HG02623 (cell line): ENCODE measurements at regions not wholly inside any gene's neighbourhood (a gene's known extent, or its start where the extent isn't known, plus 50 kb on each side); places are given as distances from the start of the nearest gene placed in this dataset.
"Not testable (repeated sequence)": the region's sequence is repeated elsewhere in the genome, so short reads cannot be mapped to it uniquely, and the experiment has no call there.

Source experiments
- ATAC-seq: cut with Tn5 transposase; IDR thresholded peaks from one replicate; pipeline ENCODE4 v1.9.1; 2021; ENCODE audit warnings: moderate library complexity; ENCODE audit not compliant: unreplicated experiment

- no peak for ATAC-seq
Measured at GRCh38 chr7:124177891-124178290, 145.0 kb upstream of the TMEM229A start.

- ATAC-seq = not testable (repeated sequence)
Measured at GRCh38 chr7:124171812-124172211, 138.9 kb upstream of the TMEM229A start.

- ATAC-seq = no peak
Measured at GRCh38 chr7:124171068-124171467, 138.2 kb upstream of the TMEM229A start.

- no peak for ATAC-seq
Measured at GRCh38 chr7:124168616-124169015, 135.7 kb upstream of the TMEM229A start.

- no peak for ATAC-seq
Measured at GRCh38 chr7:124162667-124163066, 129.8 kb upstream of the TMEM229A start.

GRCh38 chr7:124155432-124156022 is 122.7 kb upstream of the TMEM229A start:
- no peak for ATAC-seq

GRCh38 chr7:124152859-124153692 is 120.2 kb upstream of the TMEM229A start:
- no peak for ATAC-seq

- no peak for ATAC-seq
Measured at GRCh38 chr7:124137664-124138063, 104.8 kb upstream of the TMEM229A start.

GRCh38 chr7:124124201-124124600 is 91.3 kb upstream of the TMEM229A start:
- ATAC-seq = no peak

GRCh38 chr7:124120911-124121310 is 88.0 kb upstream of the TMEM229A start:
- no peak for ATAC-seq

GRCh38 chr7:124113045-124113444 is 80.2 kb upstream of the TMEM229A start:
- ATAC-seq = no peak

- no peak for ATAC-seq
Measured at GRCh38 chr7:124106575-124106974, 73.7 kb upstream of the TMEM229A start.

- ATAC-seq = no peak
Measured at GRCh38 chr7:124101173-124101768, 68.4 kb upstream of the TMEM229A start.

GRCh38 chr7:124100190-124100589 is 67.3 kb upstream of the TMEM229A start:
- no peak for ATAC-seq

- not testable (repeated sequence) for ATAC-seq
Measured at GRCh38 chr7:124099585-124099984, 66.7 kb upstream of the TMEM229A start.

- ATAC-seq = no peak
Measured at GRCh38 chr7:124089621-124090020, 56.8 kb upstream of the TMEM229A start.

GRCh38 chr7:124088590-124088989 is 55.7 kb upstream of the TMEM229A start:
- ATAC-seq = no peak

GRCh38 chr7:124086843-124087242 is 54.0 kb upstream of the TMEM229A start:
- ATAC-seq = no peak

GRCh38 chr7:124085179-124085578 is 52.3 kb upstream of the TMEM229A start:
- no peak for ATAC-seq

GRCh38 chr7:124084024-124084423 is 51.2 kb upstream of the TMEM229A start:
- no peak for ATAC-seq
